HG02938 (cell line): ENCODE measurements at regions not wholly inside any gene's neighbourhood (a gene's known extent, or its start where the extent isn't known, plus 50 kb on each side); places are given as distances from the start of the nearest gene placed in this dataset.
A peak's percentile ranks its signal among the peaks of the same experiment; 100 is the strongest.
"Not testable (repeated sequence)": the region's sequence is repeated elsewhere in the genome, so short reads cannot be mapped to it uniquely, and the experiment has no call there.

Source experiments
- ATAC-seq: cut with Tn5 transposase; IDR thresholded peaks from one replicate; pipeline ENCODE4 v1.9.1; 2021; ENCODE audit warnings: mild to moderate bottlenecking, moderate library complexity; ENCODE audit not compliant: unreplicated experiment

GRCh38 chr17:21470422-21470821 lies 94.3 kb downstream of the KCNJ12 start:
- ATAC-seq = not testable (repeated sequence)

GRCh38 chr17:21470861-21471260 lies 94.7 kb downstream of the KCNJ12 start:
- no peak for ATAC-seq

GRCh38 chr17:21474815-21475214 lies 98.7 kb downstream of the KCNJ12 start:
- ATAC-seq = no peak

GRCh38 chr17:21475571-21475970 lies 99.4 kb downstream of the KCNJ12 start:
- ATAC-seq = no peak

- no peak for ATAC-seq
These were observed 100.7 kb downstream of the KCNJ12 start for GRCh38 chr17:21476867-21477266.

- no peak for ATAC-seq
These were observed 106.2 kb downstream of the KCNJ12 start for GRCh38 chr17:21482189-21482865.

- ATAC-seq = not testable (repeated sequence)
These were observed 111.9 kb downstream of the KCNJ12 start for GRCh38 chr17:21488043-21488442.

GRCh38 chr17:21493993-21494392 lies 117.8 kb downstream of the KCNJ12 start:
- no peak for ATAC-seq

GRCh38 chr17:21495281-21495680 lies 119.1 kb downstream of the KCNJ12 start:
- ATAC-seq = no peak

- ATAC-seq = no peak
These were observed 123.9 kb downstream of the KCNJ12 start for GRCh38 chr17:21500064-21500463.

- not testable (repeated sequence) for ATAC-seq
These were observed 126.0 kb downstream of the KCNJ12 start for GRCh38 chr17:21501927-21502700.

GRCh38 chr17:21505819-21506815 lies 130.0 kb downstream of the KCNJ12 start:
- ATAC-seq = no peak

- ATAC-seq = not testable (repeated sequence)
These were observed 131.6 kb downstream of the KCNJ12 start for GRCh38 chr17:21507806-21508205.

GRCh38 chr17:21508211-21508610 lies 132.1 kb downstream of the KCNJ12 start:
- no peak for ATAC-seq

- not testable (repeated sequence) for ATAC-seq
These were observed 133.2 kb downstream of the KCNJ12 start for GRCh38 chr17:21509356-21509755.

- ATAC-seq = no peak
These were observed 134.7 kb downstream of the KCNJ12 start for GRCh38 chr17:21510686-21511362.

GRCh38 chr17:21511363-21512195 lies 135.4 kb downstream of the KCNJ12 start:
- ATAC-seq = peak; percentile 72

- ATAC-seq = no peak
These were observed 136.3 kb downstream of the KCNJ12 start for GRCh38 chr17:21512307-21513011.

- peak; percentile 50 for ATAC-seq
These were observed 136.9 kb downstream of the KCNJ12 start for GRCh38 chr17:21513012-21513570.
